H54 (cell line): ENCODE measurements at regions not wholly inside any gene's neighbourhood (a gene's known extent, or its start where the extent isn't known, plus 50 kb on each side); places are given as distances from the start of the nearest gene placed in this dataset.
"Not testable (repeated sequence)": the region's sequence is repeated elsewhere in the genome, so short reads cannot be mapped to it uniquely, and the experiment has no call there.

ENCODE experiments used
- DNase-seq: peaks from one replicate; pipeline ENCODE4 v3.0.0; 2011; ENCODE audit warnings: low spot score, mixed read lengths; ENCODE audit not compliant: insufficient read length
- FAIRE-seq: peaks from 3 replicates; lab custom pipeline; 2011; peaks lifted over from hg19 to GRCh38; lab: Jason Lieb, UNC
- POLR2A ChIP-seq: IDR thresholded peaks from 2 replicates; pipeline ENCODE4 v1.6.1; 2011; ENCODE audit warnings: low read depth, mild to moderate bottlenecking, low read length

DNA sequence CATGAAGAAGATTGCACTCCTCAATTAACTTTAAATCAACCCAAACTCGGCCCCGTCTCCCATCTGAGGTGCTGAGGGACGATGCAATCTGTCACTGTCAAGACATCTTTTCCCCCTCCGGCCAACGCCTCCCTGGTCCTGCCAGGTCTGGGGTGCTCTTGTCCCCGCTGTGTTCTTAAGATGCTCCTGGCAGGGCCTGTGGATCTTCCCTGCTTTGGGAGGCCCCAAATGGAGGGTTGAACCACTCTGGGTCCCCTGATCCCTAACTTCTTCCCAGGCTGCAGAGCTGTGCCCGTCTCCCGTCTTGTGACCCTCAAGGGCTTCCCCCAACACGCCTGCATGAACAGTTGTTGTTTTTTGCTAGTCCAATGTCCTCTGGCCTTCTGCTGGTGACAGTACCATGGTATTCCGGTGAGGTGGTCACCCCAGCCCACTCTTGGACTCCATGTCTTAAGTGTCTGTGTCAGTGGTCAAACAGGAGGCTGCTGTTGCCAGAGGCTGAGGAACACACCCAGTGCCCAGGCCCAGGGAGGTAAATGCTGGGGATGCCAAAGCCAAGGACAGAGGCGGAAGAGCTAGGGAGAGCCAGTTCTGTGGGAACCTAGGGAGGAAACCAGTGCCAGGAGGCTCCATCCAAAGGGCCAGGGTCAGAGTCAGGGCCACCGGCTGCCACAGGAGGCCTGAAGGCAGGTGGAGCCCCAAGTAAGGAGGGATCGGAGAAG, 70.6 kb upstream of the SHANK2 start:
- TF ChIP-seq POLR2A: no peak
- DNase-seq: no peak
- no peak for FAIRE-seq

DNA sequence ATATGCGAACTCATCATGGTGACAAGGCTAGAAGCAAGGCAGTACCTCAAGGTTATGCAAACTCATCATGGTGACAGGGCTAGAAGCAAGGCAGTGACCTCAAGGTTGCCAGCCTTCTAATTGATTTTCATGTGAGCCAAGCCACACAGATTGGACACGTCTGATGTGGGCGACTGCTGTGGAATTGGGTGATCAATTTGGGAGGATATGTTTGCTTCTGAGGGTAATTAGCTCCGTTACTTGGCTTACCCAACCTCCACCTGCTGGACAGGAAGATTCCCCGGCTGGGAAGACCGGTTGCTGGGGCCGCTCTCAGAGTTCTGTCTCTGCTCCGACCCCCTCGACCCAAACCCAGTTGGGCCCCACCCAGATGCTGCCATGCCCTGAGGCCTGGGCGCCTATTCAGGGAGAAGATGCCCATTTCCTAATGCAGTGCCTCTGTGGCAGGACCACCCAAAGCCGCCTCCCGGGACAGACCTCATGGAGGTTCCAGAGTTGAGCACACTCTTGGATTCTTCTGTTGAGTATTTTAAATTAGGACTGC, 69.9 kb upstream of the SHANK2 start:
- FAIRE-seq: no peak
- TF ChIP-seq POLR2A: no peak

DNA sequence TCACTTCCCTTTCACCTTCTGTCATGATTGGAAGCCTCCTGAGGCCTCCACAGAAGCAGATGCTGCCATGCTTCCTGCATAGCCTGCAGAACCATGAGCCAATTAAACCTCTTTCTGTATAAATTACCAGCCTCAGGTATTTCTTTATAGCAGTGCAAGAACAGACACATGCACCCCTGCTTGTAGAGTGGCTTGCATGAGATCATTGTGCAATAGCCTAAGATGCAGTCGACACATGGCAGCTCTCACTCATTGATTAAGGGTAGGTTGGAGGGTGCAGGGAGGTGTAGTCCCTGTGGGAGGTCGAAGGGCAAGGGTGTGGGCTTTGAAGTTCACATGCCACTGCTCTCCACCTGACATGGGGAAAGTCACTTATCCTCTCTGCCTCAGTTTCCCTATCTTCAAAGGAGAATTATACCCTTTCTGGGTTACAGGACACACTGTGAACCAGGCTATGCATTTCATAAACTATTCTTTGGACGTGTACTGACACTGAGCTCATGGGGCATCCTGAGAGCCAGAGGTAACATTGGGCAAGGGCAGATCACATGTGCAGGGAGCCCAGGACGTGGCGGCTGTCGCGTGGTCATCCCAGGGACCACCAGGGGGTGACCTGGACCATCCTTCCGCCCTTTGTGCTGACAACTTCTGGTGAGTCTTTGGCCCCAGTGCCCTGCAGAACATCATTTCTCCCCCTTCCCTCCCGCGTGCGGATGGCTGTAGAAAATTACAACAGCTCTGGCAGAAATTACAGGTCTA, 69.2 kb upstream of the SHANK2 start:
- no peak for TF ChIP-seq POLR2A
- no peak for FAIRE-seq
- DNase-seq: no peak

More for the DNA sequence above, 69.9 kb upstream of the SHANK2 start:
- DNase-seq: no peak

DNA sequence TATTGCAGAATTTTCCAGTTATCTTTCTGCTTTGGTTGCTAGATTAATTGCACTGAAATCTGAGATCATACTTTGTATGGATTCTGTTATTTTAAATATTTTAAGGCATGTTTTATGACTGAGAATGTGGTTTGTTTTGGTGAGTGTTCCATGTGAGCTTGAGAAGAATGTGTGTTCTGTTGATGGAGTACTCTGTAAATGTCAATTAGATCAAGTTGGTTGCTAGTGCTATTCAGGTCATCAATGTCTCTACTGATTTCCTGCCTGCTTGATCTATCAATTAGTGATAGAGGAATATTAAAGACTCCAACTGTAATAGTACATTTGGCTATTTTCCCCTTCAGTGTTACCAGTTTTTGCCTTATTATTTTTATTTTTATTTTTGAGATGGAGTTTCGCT, 64.3 kb upstream of the SHANK2 start:
- FAIRE-seq: no peak
- no peak for TF ChIP-seq POLR2A
- no peak for DNase-seq

DNA sequence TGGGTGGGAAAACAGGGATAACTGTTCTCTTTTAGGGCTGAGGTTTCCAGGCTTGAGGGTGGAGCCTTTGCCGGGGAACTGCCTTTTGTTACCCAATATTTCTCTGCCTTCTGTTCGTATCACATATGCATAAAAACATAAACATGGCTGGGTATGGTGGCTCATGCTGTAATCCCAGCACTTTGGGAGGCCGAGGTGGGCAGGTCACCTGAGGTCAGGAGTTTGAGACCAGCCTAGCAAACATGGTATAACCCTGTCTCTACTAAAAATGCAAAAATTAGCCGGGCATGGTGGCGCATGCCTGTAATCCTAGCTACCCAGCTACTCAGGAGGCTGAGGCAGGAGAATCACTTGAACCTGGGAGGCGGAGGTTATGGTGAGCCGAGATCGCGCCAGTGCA, 60.2 kb upstream of the SHANK2 start:
- not testable (repeated sequence) for FAIRE-seq, DNase-seq

DNA sequence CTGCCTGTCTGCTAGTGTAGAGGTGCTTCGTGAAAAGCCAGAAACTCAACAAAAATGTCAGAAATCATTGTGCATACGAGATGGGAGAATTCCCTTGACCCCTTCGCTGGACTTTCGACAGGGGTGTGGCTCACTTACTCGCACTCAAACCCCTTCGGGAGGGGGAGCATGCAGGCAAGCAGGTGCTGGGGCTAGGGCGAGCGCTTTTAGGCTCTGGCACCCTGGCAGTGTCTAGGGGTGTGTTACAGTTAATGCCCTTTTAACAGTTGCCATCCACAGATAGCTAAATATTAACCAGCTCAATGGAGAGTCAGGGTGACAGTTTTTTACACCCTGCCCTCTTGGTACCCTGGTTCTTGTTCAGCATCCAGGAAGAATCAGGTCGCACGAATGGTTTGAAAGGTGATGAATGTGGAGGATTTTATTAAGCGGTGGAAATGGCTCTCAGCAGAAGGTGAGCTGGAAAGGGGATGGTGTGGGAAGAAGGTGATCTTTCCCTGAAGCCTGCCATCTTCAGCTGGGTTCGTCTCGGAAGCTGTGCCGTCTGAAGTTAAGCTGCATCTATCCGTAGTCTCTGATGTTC, 59.6 kb upstream of the SHANK2 start:
- no peak for DNase-seq
- FAIRE-seq: no peak
- TF ChIP-seq POLR2A: no peak

DNA sequence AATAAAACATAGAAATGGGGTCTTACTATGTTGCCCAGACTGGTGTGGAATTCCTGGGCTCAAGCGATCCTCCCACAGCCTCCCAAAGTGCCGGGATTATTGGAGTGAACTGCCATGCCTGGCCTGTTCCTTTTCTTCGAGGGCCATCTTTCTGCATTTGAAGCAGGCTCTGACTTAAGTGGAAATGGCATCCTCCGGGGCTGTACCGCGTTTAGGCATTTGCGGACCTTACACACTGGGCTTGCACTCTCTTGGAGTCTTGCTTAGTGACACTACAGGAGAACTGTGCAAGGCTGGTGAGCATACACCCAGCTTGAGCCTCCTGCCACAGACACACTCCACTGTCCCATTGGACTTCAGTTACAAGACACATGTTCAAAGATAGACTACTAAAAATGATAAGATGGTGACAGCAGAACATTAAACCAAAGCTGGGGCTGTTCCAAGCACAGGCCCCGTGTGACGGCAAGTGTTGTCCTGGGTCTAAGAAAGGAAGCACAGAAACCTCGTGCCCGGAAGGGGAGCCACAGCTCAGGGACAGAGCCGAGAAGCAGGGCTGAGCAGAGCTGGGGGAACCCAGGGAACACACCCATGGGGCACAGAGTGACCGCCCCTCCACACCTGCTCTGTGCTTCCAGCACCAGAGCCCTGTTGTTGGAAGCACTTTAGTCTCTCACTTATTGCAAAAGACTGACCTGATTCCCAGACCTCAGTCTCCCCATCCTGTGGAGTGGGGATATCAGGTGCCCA, 59.0 kb upstream of the SHANK2 start:
- no peak for DNase-seq
- FAIRE-seq: no peak
- no peak for TF ChIP-seq POLR2A

DNA sequence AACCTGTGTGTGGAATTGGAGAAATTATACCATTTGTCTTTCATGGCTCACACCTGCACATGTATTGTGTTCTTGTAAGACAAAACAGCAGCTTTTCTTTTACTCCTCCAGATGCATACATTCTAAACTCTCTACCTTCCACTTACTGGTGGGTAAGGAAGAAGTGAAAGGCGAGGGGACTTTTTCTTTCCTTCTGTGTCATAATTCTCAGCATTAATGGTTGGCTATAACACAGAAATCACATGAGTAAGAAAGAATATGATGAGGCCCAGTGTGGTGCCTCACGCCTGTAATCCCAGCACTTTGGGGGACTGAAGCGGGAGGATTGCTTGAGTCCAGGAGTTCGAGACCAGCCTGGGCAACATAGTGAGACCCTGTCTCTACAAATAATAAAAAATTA, 57.8 kb upstream of the SHANK2 start:
- no peak for TF ChIP-seq POLR2A
- DNase-seq (no peak), FAIRE-seq (no peak)

DNA sequence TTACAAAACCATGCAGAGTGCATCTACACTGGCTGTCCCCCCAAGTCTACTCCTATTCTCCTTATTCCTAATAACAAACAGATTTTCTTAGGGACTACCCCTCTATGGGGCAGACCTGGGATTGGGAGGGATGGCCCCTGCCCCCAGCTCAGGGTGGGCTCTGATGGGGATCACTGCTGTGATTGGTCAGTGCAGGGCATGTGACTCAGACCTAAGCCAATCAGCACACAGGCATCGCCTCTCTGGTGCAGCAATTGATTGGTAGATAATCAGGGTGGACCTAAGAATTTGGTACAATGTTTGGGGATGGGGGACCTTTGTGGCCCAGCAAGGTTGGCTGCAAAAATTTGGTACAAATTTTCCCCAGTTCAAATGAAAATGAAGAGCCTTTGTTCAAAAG, 57.2 kb upstream of the SHANK2 start:
- no peak for FAIRE-seq
- no peak for TF ChIP-seq POLR2A
- no peak for DNase-seq

DNA sequence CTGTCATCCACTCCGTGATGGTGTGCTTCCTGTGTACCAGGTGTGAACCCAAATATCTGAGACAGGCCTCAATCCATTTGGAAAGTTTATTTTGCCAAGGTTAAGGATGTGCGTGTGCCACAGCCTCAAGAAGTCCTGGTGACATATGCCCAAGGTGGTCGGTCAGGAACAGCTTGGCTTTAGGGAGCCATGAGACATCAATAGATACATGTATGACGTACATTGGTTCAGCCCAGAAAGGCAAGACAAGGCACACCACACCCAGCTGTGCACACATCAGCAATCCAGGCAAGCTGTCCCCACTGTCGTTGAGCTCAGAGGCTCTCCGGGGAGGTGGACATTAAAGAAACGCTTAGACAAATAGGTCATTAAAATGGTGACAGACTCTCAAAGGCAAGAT, 56.8 kb upstream of the SHANK2 start:
- no peak for FAIRE-seq
- no peak for DNase-seq

DNA sequence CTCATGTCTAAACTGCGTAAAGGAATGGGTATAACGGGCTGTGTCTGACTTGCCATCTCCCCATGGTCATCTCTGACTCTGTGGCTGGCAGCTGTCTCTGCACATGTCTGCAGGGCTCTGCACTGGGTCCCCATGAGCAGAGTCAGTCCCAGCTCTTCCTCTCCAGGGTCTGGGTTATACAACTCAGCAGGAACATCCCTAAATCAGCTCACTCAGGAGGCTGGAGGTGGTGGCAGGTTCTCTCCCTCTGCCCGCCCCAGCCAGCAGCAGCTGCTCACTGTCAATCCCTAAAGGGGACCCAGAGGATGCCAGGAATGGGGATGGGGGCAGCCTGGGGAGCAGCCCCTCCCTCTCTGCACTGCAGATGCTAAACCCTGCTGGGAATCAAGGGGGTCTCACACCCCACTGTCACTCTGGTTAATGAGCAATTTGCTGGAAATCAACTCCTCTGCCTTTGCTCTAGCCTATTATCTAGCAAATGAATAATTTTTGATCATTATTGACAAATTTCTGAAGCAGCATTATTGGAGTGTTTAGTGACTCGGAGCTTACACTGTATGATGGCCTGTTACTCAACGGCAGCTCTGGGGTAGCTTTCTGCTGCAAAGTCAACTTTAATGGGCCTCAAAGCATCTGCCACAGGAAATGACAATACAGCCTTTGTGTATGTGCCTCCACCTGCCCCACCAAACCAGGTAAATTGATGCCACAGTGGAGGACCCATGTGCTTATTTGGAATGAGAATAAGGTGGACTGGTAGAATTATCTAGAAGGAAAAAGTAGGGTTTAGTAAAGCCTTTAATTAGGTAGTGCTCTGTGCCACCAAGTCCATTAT, 55.7 kb upstream of the SHANK2 start:
- FAIRE-seq (no peak), DNase-seq (no peak)
- no peak for TF ChIP-seq POLR2A

More for the DNA sequence above, 56.8 kb upstream of the SHANK2 start:
- no peak for TF ChIP-seq POLR2A

DNA sequence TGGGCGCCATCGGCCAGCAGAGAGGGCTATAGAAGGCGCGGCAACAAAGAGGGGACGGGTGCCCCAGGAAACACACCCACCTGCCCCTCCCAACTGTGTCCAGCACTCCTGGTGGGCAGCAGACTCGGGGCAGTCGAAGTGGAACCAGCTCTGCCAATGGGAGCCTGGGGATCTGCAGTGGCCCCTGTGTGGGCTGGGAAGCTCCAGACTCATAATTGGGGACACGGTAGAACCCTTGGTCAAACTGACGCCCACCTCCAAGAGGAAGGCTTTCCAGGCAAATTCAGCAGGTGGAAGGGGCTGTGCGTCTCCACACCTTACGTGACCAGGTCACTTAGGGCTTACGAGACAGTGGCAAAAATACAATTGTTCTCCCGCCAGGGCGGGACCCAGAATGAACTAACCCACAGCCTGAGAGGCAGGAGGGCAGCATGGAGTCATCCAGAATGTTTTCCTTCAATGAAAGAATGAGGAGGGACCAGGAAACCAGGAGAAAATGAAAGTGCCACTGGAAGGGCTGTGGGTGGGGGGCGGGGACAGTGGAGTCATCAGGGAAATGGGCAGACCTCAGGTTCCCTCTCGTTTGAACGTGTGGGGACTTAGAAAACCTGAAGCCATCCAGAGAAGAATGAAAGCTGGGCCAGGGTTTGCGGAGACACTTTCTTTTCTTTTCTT, 53.2 kb upstream of the SHANK2 start:
- TF ChIP-seq POLR2A: no peak
- FAIRE-seq (no peak), DNase-seq (no peak)

DNA sequence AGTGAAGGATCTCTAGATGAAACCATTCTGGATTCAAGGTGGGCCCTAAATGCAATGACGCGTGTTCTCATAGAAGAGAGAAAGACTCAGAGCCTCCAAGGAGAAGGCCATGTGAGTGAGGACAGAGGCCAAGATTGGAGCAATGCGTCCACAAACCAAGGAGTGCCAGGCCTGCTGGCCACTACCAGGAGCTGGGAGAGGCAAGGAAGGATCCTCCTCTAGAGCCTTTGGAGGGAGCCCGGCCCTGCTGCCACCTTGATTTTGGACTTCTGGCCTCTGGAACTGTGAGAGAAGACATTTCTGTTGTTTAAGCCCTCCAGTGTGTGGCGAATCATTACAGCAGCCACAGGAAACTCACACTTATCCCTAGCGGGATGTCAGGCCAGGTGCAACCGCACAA, 52.7 kb upstream of the SHANK2 start:
- no peak for DNase-seq
- FAIRE-seq: no peak
- no peak for TF ChIP-seq POLR2A
